Epithelial cell of esophagus (primary cell): ENCODE measurements at regions not wholly inside any gene's neighbourhood (a gene's known extent, or its start where the extent isn't known, plus 50 kb on each side); places are given as distances from the start of the nearest gene placed in this dataset.

Experiments used
- DNase-seq: peaks from one replicate; pipeline ENCODE4 v3.0.0; 2010; ENCODE audit warnings: low read depth
- H3K4me3 ChIP-seq: 2 replicates; pipeline ENCODE4 v1.5.1; 2011; ENCODE audit warnings: mild to moderate bottlenecking, low read length, control low read depth
- TF ChIP-seq, protein P1 (sequence below): IDR thresholded peaks from 2 replicates; pipeline ENCODE4 v1.5.1; 2011; ENCODE audit warnings: low read depth, mild to moderate bottlenecking, low read length, control low read depth, inconsistent platforms; ENCODE audit not compliant: insufficient read depth; ENCODE audit errors: missing control alignments

DNA sequence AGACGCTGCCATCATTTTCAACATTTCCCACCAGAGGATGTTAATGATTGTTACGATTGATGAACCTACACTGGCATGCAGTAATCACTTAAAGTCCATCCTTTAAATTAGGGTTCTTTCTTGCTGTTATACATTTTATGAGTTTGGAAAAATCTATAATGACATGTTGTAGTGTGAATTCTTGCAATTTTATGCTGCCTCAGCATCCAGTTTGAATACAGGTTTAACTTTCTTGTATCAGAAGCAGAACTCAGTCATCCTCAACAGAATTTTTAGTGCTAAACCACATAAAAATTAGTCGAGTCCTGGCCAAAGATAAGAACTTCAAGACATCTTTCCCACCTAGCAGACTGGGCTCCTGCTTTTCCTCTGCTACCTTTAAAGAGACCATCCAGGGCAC is 303.3 kb downstream of the NUP35 start:
- H3K4me3 ChIP-seq: no peak overlapping the region
- TF ChIP-seq, protein P1, sequence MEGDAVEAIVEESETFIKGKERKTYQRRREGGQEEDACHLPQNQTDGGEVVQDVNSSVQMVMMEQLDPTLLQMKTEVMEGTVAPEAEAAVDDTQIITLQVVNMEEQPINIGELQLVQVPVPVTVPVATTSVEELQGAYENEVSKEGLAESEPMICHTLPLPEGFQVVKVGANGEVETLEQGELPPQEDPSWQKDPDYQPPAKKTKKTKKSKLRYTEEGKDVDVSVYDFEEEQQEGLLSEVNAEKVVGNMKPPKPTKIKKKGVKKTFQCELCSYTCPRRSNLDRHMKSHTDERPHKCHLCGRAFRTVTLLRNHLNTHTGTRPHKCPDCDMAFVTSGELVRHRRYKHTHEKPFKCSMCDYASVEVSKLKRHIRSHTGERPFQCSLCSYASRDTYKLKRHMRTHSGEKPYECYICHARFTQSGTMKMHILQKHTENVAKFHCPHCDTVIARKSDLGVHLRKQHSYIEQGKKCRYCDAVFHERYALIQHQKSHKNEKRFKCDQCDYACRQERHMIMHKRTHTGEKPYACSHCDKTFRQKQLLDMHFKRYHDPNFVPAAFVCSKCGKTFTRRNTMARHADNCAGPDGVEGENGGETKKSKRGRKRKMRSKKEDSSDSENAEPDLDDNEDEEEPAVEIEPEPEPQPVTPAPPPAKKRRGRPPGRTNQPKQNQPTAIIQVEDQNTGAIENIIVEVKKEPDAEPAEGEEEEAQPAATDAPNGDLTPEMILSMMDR: no peak
- DNase-seq: no peak

DNA sequence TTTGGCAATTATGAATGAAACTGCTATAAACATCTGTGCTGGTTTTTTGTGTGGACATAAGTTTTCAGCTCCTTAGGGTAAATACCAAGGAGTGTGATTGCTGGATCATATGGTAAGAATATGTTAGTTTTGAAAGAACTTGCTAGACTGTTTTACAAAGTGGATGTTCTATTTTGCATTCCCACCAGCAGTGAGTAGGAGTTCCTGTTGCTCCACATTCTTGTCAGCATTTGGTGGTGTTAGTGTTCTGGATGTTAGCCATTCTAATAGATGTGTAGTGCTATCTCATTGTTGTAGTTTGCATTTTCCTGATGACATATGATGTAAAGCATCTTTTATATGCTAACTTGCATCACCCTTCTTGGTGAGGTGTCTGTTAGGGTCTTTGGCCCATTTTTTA is 304.6 kb downstream of the NUP35 start:
- DNase-seq: peak; percentile 27
- TF ChIP-seq, protein P1: no peak
- H3K4me3 ChIP-seq: no peak overlapping the region

DNA sequence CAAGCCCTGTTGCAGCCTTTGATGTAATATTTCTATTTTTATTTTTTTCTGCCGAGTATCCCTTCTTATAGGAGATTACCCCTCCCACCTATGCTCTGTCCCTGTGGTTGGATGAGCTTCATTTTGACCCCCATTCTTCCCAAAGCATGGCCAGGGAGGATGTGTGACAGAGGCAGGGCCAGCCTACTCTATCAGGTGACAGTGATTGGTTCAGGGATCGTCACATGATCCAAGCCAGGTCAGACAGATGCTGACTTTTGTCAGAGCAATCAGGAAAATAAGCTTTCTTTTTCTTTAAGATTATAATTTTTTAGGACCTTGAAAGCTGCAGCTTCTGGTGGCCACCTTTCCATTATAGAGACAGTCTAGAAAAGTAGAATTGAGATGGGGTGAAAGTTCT is 314.3 kb downstream of the NUP35 start:
- no peak for DNase-seq
- TF ChIP-seq, protein P1: no peak
- H3K4me3 ChIP-seq: no peak overlapping the region

DNA sequence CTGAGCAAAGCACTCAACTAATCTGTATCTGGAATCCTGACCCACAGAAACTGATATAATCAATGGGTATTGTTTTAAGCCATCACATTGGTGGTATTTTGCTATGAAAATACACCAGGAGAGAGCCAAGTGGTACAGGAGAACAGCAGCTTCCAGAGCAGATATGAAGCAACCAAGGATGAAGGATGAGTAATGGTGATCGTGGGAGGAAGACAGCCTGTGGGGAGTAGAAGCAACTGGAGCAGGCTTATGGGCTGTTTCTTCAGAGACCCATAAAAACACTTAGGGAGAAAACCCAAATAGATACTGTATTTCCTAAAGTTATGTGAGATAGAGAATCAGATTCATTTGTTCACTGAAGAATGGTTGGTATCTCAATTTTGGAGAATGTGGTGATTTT is 330.8 kb downstream of the NUP35 start:
- TF ChIP-seq, protein P1: no peak
- no peak overlapping the region for H3K4me3 ChIP-seq
- peak; percentile 63 for DNase-seq

DNA sequence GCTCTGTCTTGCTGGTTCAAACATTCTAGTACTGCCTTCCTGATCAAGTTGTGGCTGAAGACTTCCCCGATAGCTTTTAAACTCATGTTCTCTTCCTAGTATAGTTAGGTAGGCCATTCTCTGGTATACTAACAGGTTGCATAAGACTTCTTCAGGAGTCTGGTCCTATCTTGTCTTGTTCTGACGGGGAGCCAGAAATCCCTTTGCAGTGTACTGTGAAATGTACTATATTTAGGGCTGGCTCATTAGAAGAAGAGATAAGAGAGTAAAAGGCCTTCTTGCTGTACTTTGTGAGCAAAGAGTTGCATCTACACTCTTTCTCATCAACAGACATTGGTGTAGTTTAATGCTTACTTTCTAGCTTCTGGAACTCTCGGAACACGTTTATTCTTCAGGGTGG is 331.9 kb downstream of the NUP35 start:
- DNase-seq: no peak
- H3K4me3 ChIP-seq: no peak overlapping the region
- TF ChIP-seq, protein P1: no peak

DNA sequence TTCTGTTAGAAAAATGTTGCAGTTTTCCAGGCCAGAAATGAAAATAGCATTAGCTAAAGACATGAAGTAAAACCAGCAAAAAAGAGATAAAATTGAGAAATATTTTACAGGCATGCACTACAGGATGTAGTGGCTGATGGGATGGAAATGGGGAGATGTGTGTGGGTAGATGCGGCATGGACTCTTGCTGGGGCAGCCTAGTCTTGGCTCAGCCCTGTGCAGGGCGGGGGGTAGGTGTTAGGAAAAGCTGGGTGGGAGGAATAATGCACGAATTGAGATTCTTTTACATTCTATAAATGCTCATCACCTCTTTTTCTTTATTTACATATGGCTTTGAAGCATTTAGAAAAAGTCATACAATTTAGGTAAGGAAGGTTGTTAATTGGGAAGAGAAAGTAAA is 334.2 kb downstream of the NUP35 start:
- TF ChIP-seq, protein P1: no peak
- DNase-seq: no peak
- H3K4me3 ChIP-seq: no peak overlapping the region

DNA sequence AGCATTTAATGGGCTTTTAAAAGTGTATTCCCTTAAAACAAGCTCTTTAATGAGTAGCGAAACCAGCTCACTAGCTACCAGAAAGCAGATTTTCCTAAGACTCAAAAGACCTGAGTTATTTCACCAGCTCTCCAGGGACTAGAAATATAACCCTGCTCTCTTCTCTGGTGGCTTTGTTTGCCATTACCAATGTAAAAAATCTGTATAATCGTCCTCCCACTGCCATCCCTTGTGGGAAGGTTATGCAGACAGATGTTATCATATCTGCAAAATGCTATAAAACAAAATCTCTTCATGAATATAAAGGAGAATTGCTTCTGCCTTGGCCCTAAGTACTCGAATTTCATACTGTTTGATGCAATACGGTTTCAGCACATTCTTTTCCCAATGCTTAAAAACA is 335.2 kb downstream of the NUP35 start:
- TF ChIP-seq, protein P1: no peak
- no peak for DNase-seq
- H3K4me3 ChIP-seq: no peak overlapping the region
